ENCODE measurements at regions not wholly inside any gene's neighbourhood (a gene's known extent, or its start where the extent isn't known, plus 50 kb on each side); places are given as distances from the start of the nearest gene placed in this dataset.

- TF ChIP-seq, protein P1, sequence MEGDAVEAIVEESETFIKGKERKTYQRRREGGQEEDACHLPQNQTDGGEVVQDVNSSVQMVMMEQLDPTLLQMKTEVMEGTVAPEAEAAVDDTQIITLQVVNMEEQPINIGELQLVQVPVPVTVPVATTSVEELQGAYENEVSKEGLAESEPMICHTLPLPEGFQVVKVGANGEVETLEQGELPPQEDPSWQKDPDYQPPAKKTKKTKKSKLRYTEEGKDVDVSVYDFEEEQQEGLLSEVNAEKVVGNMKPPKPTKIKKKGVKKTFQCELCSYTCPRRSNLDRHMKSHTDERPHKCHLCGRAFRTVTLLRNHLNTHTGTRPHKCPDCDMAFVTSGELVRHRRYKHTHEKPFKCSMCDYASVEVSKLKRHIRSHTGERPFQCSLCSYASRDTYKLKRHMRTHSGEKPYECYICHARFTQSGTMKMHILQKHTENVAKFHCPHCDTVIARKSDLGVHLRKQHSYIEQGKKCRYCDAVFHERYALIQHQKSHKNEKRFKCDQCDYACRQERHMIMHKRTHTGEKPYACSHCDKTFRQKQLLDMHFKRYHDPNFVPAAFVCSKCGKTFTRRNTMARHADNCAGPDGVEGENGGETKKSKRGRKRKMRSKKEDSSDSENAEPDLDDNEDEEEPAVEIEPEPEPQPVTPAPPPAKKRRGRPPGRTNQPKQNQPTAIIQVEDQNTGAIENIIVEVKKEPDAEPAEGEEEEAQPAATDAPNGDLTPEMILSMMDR (conservative IDR thresholded peaks at IDR 0.05) = no peak
- no peak for TF ChIP-seq EZH2 (IDR thresholded peaks at IDR 0.05; ENCODE audit: low read depth)
Measured at GRCh38 chr5:117743337-117743736, 1168.7 kb upstream of the SEMA6A start.
